ENCODE measurements at regions not wholly inside any gene's neighbourhood (a gene's known extent, or its start where the extent isn't known, plus 50 kb on each side); places are given as distances from the start of the nearest gene placed in this dataset.

DNA sequence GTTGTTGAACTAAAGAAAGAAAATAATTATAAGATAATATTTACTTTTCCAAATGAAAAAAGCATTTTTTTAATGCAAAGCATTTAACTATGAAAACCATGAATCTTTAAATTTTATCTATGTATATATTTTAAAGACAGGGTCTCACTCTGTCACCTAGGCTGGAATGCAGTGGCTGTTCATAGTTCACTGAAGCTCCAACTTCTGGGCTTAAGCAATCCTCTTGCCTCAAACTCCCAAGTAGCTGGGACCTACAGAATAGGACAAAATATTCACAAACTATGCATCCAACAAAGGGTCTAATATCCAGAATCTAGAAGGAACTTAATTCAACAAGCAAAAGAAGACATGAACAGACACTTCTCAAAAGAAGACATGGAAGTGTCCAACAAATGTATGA, 55.9 kb upstream of the ALB start:
- H3K27ac ChIP-seq = no peak overlapping the region
- H3K27me3 ChIP-seq = no peaks in the 10 kb centered on the region
- H3K4me1 ChIP-seq = peaks cover 0 to 7% (median 0%) of the 10 kb centered on the region in 4 donors
- H3K4me3 ChIP-seq = no peak overlapping the region
- in situ Hi-C loops (cut with MboI; ENCODE audit: low pct_ligation_motif_present in 1 of 4, low pct_unique_long_range_greater_than_20kb in 1 of 4, low sequenced_read_pairs in 3 of 4) (loop anchor here in 1 of 4 donors (10.0 kb wide), 1 partner anchor 307 kb away; no protein-coding TSS in a partner anchor), intact Hi-C loops (cut with DNase I; ENCODE audit: low total_unique reads) (no loop called here)
- no peaks in the 10 kb centered on the region for H3K9me3 ChIP-seq
- TF ChIP-seq POLR2A (IDR thresholded peaks at IDR 0.05) = no peak
- H3K36me3 ChIP-seq = no peaks in the 10 kb centered on the region
- DNase-seq = no peak

DNA sequence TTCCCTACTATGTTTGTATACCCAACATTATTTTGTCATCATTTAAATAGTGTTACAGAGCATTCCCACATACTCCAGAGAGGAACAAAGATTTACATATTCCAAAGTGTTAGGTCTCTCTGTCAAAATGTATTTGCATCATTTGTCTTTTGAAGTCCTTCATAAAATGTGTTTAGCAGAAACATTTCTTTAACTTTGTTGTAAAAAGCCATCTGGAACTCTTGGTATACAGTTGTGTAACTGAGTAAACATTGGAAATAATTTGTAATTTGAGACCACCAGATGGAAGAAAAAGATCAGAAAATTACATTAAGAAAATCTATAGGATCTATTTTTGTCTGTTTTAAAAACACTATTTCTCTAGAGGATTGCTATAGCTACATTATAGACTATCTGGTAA, 56.6 kb upstream of the ALB start:
- TF ChIP-seq, protein P1, sequence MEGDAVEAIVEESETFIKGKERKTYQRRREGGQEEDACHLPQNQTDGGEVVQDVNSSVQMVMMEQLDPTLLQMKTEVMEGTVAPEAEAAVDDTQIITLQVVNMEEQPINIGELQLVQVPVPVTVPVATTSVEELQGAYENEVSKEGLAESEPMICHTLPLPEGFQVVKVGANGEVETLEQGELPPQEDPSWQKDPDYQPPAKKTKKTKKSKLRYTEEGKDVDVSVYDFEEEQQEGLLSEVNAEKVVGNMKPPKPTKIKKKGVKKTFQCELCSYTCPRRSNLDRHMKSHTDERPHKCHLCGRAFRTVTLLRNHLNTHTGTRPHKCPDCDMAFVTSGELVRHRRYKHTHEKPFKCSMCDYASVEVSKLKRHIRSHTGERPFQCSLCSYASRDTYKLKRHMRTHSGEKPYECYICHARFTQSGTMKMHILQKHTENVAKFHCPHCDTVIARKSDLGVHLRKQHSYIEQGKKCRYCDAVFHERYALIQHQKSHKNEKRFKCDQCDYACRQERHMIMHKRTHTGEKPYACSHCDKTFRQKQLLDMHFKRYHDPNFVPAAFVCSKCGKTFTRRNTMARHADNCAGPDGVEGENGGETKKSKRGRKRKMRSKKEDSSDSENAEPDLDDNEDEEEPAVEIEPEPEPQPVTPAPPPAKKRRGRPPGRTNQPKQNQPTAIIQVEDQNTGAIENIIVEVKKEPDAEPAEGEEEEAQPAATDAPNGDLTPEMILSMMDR (IDR thresholded peaks at IDR 0.05) = no peak
- TF ChIP-seq EP300 (IDR thresholded peaks at IDR 0.05; ENCODE audit: low read depth) (no peak), POLR2AphosphoS5 (IDR thresholded peaks at IDR 0.05) (no peak), POLR2A (IDR thresholded peaks at IDR 0.05) (no peak)
- peaks cover 0 to 7% (median 0%) of the 10 kb centered on the region in 4 donors for H3K4me1 ChIP-seq
- DNase-seq = no peak
- H3K4me3 ChIP-seq = no peak overlapping the region
- intact Hi-C loops (cut with DNase I; ENCODE audit: low total_unique reads) = no loop called here
- in situ Hi-C loops (cut with MboI; ENCODE audit: low pct_ligation_motif_present in 1 of 4, low pct_unique_long_range_greater_than_20kb in 1 of 4, low sequenced_read_pairs in 3 of 4) = loop anchor here in 1 of 4 donors (10.0 kb wide), 1 partner anchor 307 kb away; no protein-coding TSS in a partner anchor
- H3K27ac ChIP-seq = no peak overlapping the region
- H3K9me3 ChIP-seq = no peaks in the 10 kb centered on the region
- H3K27me3 ChIP-seq = no peaks in the 10 kb centered on the region
- H3K36me3 ChIP-seq = no peaks in the 10 kb centered on the region

DNA sequence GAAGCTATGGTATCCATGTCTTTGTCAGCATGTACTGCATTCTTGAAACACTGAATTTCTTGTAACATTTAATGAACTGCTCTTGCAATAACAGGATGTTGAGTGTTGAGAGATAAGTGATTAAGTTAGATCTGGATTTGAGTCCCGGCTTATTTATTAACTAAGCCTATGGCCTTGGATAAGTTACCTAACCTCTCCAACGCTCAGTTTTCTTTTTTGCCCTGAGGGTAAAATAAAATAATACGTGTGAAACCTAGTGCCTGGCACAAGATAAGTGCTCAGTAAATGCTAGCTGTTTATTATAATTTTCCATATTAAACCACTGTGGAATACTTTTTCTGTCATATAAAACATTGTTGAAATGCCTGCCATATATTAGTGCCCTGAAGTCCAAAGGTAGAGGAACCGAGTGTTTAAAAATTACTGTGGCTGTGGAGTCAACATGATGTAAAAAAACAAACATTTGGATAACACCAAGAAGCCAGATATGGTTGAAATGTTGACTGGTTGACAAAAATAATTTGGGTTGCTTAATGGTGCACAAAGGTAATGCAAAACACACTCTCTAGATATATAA, 58.6 kb upstream of the ALB start:
- Histone ChIP-seq H3K4me3 (no peak overlapping the region), H3K4me1 (peaks cover 0 to 7% (median 0%) of the 10 kb centered on the region in 4 donors), H3K27ac (no peak overlapping the region), H3K36me3 (no peaks in the 10 kb centered on the region), H3K27me3 (no peaks in the 10 kb centered on the region), H3K9me3 (no peaks in the 10 kb centered on the region)
- TF ChIP-seq EP300 (IDR thresholded peaks at IDR 0.05; ENCODE audit: low read depth) (no peak), POLR2A (IDR thresholded peaks at IDR 0.05) (no peak)
- no peak for DNase-seq
- in situ Hi-C loops (cut with MboI; ENCODE audit: low pct_ligation_motif_present in 1 of 4, low pct_unique_long_range_greater_than_20kb in 1 of 4, low sequenced_read_pairs in 3 of 4) = loop anchor here in 1 of 4 donors (10.0 kb wide), 1 partner anchor 309 kb away; no protein-coding TSS in a partner anchor
- intact Hi-C loops (cut with DNase I; ENCODE audit: low total_unique reads) = no loop called here
- WGBS, 2 donors (ENCODE audit: low coverage in 1 of 2) = 34 to 47% methylated on average over 4 of the region's 4 CpGs

DNA sequence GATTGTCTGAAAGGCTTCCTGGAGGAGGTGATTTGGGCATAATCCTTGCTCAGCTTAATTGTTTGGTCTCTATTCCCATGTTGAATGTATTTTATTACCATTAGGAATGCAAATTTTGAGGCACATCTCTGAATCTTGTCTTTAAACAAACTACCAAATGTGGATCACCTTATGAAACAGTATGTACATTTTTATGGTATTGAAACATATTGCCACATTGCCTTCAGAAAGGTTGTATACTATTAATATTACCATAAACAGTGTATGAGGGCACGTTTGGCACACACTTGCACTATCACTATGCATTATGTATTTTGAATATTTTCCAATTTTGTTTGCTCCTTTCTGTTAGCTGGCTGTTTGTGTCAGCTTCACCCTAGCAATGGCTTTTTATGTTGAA, 60.0 kb upstream of the ALB start:
- Histone ChIP-seq H3K27ac (no peak overlapping the region), H3K36me3 (no peaks in the 10 kb centered on the region), H3K4me3 (no peak overlapping the region), H3K27me3 (no peaks in the 10 kb centered on the region), H3K9me3 (no peaks in the 10 kb centered on the region), H3K4me1 (peaks cover 0 to 7% (median 0%) of the 10 kb centered on the region in 4 donors)
- TF ChIP-seq EP300 (IDR thresholded peaks at IDR 0.05; ENCODE audit: low read depth) = no peak
- TF ChIP-seq POLR2A (IDR thresholded peaks at IDR 0.05) = no peak
- TF ChIP-seq, protein P1 (IDR thresholded peaks at IDR 0.05) = no peak
- TF ChIP-seq POLR2AphosphoS5 (IDR thresholded peaks at IDR 0.05) = no peak
- in situ Hi-C loops (cut with MboI; ENCODE audit: low pct_ligation_motif_present in 1 of 4, low pct_unique_long_range_greater_than_20kb in 1 of 4, low sequenced_read_pairs in 3 of 4) (loop anchor here in 1 of 4 donors (10.0 kb wide), 1 partner anchor 311 kb away; no protein-coding TSS in a partner anchor), intact Hi-C loops (cut with DNase I; ENCODE audit: low total_unique reads) (no loop called here)
- WGBS, 2 donors (ENCODE audit: low coverage in 1 of 2) = 56 to 57% methylated on average over 1 of the region's 1 CpG
- no peak for DNase-seq

DNA sequence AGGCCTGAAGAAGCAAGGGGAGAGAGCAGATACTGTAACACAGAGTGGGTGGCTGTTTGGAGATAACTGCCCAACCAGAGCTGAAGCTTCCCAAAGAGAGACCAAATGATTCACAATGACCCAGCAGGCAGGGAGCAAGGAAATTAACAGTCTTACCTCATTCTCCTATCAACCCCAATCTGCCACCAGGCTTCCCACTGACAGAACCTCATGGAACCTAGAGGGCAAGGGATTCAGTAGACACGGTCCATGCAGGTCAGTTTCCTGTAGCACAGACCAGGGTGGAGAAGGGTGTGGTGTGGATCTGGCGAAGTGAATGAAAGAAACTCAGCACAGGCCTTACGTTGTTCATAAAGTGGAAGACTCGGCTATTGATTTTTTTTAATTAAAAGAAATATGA, 60.7 kb upstream of the ALB start:
- intact Hi-C loops (cut with DNase I; ENCODE audit: low total_unique reads) (no loop called here), in situ Hi-C loops (cut with MboI; ENCODE audit: low pct_ligation_motif_present in 1 of 4, low pct_unique_long_range_greater_than_20kb in 1 of 4, low sequenced_read_pairs in 3 of 4) (loop anchor here in 1 of 4 donors (10.0 kb wide), 1 partner anchor 311 kb away; no protein-coding TSS in a partner anchor)
- peaks cover 0 to 7% (median 0%) of the 10 kb centered on the region in 4 donors for H3K4me1 ChIP-seq
- no peaks in the 10 kb centered on the region for H3K27me3 ChIP-seq
- H3K27ac ChIP-seq = no peak overlapping the region
- no peak for DNase-seq
- H3K36me3 ChIP-seq = no peaks in the 10 kb centered on the region
- no peaks in the 10 kb centered on the region for H3K9me3 ChIP-seq
- 74 to 86% methylated on average over 4 of the region's 4 CpGs for WGBS, 2 donors (ENCODE audit: low coverage in 1 of 2)
- H3K4me3 ChIP-seq = no peak overlapping the region
- TF ChIP-seq POLR2AphosphoS5 (IDR thresholded peaks at IDR 0.05) = no peak
- no peak for TF ChIP-seq EP300 (IDR thresholded peaks at IDR 0.05; ENCODE audit: low read depth)
- TF ChIP-seq POLR2A (IDR thresholded peaks at IDR 0.05) = no peak
- TF ChIP-seq, protein P1 (IDR thresholded peaks at IDR 0.05) = no peak
